Suprapubic skin (tissue), 3 donors: ENCODE measurements at regions not wholly inside any gene's neighbourhood (a gene's known extent, or its start where the extent isn't known, plus 50 kb on each side); places are given as distances from the start of the nearest gene placed in this dataset.

Source experiments
- POLR2AphosphoS5 ChIP-seq, 3 donors: sonication (generic); formaldehyde crosslinking; IDR thresholded peaks; one replicate each; pipeline ENCODE4 v1.6.1; 2017; ENCODE audit warnings: antibody characterized with exemption in 3 of 3
- TF ChIP-seq, protein P1 (sequence below), 2 donors: fragments of 200-600 bp in 1 of 2; fragments of 450-650 bp in 1 of 2; sonication (generic) in 1 of 2; IDR thresholded peaks; one replicate each; pipeline ENCODE4 v1.5.1; 2016 to 2019; ENCODE audit warnings: antibody characterized with exemption in 2 of 2, mild to moderate bottlenecking in 1 of 2, moderate library complexity in 1 of 2

DNA sequence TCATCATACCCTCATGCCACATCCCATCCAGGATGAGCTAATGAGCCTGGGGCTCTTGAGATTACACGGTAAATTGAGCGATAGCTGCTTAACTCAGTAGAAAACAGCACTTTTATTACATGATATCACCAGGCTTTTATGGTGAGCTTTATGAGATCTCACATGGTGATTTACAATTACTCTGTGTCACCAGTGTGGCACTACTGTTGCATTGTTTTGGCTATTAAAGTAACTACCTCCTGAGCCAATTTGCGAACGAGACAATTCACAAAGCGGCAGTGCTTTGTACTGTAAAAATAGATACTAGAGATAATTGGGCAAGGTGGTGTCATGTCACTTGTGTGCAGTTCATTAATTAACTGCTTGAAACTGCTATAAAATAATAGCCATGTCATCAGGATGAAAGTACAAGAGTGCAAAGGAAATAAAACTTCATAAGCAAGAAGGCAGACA, 767.7 kb upstream of the ADGRL2 start:
- no peak for TF ChIP-seq POLR2AphosphoS5 (IDR thresholded peaks at IDR 0.05)
- TF ChIP-seq, protein P1, sequence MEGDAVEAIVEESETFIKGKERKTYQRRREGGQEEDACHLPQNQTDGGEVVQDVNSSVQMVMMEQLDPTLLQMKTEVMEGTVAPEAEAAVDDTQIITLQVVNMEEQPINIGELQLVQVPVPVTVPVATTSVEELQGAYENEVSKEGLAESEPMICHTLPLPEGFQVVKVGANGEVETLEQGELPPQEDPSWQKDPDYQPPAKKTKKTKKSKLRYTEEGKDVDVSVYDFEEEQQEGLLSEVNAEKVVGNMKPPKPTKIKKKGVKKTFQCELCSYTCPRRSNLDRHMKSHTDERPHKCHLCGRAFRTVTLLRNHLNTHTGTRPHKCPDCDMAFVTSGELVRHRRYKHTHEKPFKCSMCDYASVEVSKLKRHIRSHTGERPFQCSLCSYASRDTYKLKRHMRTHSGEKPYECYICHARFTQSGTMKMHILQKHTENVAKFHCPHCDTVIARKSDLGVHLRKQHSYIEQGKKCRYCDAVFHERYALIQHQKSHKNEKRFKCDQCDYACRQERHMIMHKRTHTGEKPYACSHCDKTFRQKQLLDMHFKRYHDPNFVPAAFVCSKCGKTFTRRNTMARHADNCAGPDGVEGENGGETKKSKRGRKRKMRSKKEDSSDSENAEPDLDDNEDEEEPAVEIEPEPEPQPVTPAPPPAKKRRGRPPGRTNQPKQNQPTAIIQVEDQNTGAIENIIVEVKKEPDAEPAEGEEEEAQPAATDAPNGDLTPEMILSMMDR (IDR thresholded peaks at IDR 0.05), result no peak
